ENCODE measurements at regions not wholly inside any gene's neighbourhood (a gene's known extent, or its start where the extent isn't known, plus 50 kb on each side); places are given as distances from the start of the nearest gene placed in this dataset.

DNA sequence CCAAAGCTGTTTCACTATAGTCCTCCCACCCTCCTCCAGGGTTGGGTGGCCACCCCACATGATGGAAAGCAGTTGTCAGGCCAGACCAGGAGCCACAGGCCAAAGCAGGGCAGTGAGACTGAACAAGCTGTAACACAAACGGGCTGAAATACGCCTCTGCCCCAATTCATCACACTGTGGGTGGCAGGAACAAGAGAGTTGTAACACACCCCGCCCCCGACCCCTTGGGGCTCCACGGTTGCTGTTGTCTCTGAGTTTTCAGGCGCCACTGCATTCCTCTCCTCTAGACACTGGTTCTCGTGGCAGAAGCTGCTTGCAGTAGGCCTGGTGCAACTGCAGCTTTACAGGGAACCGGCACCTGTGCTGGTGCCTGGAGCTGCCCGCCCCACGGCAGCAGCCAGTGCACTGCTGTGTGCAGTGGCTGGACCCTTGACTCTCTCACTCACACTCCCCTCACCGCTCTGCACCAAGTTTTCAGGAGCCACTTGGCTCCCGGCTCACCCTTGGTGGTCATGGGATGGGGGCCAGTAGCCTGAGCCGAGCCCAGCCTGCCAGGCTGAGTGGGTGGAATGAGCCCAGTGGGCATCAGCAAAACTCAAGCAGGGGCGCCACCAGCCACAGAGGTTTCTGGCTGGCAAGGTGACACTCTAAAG, 1314.5 kb upstream of the MIR17HG start:
- TF ChIP-seq, protein P1, sequence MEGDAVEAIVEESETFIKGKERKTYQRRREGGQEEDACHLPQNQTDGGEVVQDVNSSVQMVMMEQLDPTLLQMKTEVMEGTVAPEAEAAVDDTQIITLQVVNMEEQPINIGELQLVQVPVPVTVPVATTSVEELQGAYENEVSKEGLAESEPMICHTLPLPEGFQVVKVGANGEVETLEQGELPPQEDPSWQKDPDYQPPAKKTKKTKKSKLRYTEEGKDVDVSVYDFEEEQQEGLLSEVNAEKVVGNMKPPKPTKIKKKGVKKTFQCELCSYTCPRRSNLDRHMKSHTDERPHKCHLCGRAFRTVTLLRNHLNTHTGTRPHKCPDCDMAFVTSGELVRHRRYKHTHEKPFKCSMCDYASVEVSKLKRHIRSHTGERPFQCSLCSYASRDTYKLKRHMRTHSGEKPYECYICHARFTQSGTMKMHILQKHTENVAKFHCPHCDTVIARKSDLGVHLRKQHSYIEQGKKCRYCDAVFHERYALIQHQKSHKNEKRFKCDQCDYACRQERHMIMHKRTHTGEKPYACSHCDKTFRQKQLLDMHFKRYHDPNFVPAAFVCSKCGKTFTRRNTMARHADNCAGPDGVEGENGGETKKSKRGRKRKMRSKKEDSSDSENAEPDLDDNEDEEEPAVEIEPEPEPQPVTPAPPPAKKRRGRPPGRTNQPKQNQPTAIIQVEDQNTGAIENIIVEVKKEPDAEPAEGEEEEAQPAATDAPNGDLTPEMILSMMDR (IDR thresholded peaks at IDR 0.05; ENCODE audit: low read depth, low read length, poor library complexity, severe bottlenecking), result no peak
- no peak for TF ChIP-seq EZH2phosphoT487 (IDR thresholded peaks at IDR 0.05; ENCODE audit: borderline replicate concordance, low read length)
